NT2/D1 (cell line): ENCODE measurements at regions not wholly inside any gene's neighbourhood (a gene's known extent, or its start where the extent isn't known, plus 50 kb on each side); places are given as distances from the start of the nearest gene placed in this dataset.
"Not testable (repeated sequence)": the region's sequence is repeated elsewhere in the genome, so short reads cannot be mapped to it uniquely, and the experiment has no call there.

Experiments used
- SUZ12 ChIP-seq: IDR thresholded peaks from 2 replicates; pipeline ENCODE4 v1.6.1; 2011; ENCODE audit not compliant: insufficient read length, insufficient read depth; ENCODE audit errors: extremely low read depth
- YY1 ChIP-seq: IDR thresholded peaks from 2 replicates; pipeline ENCODE4 v1.6.1; 2011; ENCODE audit not compliant: insufficient read length, insufficient read depth
- ZNF274 ChIP-seq: IDR thresholded peaks from 2 replicates; pipeline ENCODE4 v1.6.1; 2011; ENCODE audit warnings: mild to moderate bottlenecking, low read depth, low read length

DNA sequence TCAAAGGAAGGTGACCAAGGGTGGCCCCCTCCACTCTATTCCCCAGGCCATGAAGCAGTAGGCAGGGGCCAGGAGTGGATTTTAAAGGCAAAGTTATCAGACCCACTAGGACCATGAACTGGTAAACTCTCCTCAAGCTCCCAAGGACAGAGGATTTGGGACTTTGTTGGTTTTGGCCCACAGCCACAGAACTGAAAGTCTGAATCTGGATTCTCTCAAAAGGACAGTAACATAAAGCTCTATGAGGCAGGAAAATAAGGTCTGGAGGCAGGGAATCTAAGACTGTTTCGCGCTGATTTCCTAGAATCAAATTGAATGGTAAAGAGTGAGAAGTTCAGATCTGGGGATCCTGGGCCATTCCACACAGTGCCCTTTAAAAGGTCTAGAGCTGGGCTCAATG lies 91.3 kb upstream of the C2CD4B start:
- TF ChIP-seq YY1, ZNF274, SUZ12: not testable (repeated sequence)
